Activated T-cell treated with anti-CD3 and anti-CD28 coated beads, Interleukin-2, amount 50 U/mL, for 72 hours (primary cell): ENCODE measurements at regions not wholly inside any gene's neighbourhood (a gene's known extent, or its start where the extent isn't known, plus 50 kb on each side); places are given as distances from the start of the nearest gene placed in this dataset.
"Not testable (repeated sequence)": the region's sequence is repeated elsewhere in the genome, so short reads cannot be mapped to it uniquely, and the experiment has no call there.

Experiments used
- ATAC-seq, 2 donors: fragments of 150-1000 bp; cut with Tn5 transposase; replicated peaks in 1 of 2; 2 replicates each; pipeline ENCODE4 v1.10.0; 2021; ENCODE audit warnings: moderate library complexity in 2 of 2, mild to moderate bottlenecking in 1 of 2
- DNase-seq, 2 donors: peaks; one replicate each; pipeline ENCODE4 v3.0.0; 2021 to 2022; ENCODE audit warnings: mixed read lengths in 1 of 2
- H3K27ac Mint-ChIP-seq: one replicate; pipeline ENCODE4 v1.8.0; 2022; ENCODE audit warnings: mild to moderate bottlenecking, moderate library complexity, mixed read lengths
- H3K27me3 Mint-ChIP-seq: one replicate; pipeline ENCODE4 v1.8.0; 2022; ENCODE audit warnings: low read depth, mixed read lengths
- H3K36me3 Mint-ChIP-seq, 2 donors: one replicate each; pipeline ENCODE4 v1.8.0; 2022; ENCODE audit warnings: mixed read lengths in 2 of 2, mild to moderate bottlenecking in 1 of 2; ENCODE audit not compliant: insufficient read depth in 2 of 2
- H3K4me1 Mint-ChIP-seq: one replicate; pipeline ENCODE4 v1.8.0; 2022; ENCODE audit warnings: low read depth, mixed read lengths
- H3K4me3 Mint-ChIP-seq, 2 donors: one replicate each; pipeline ENCODE4 v1.8.0; 2022; ENCODE audit warnings: mild to moderate bottlenecking in 2 of 2, mixed read lengths in 2 of 2, moderate library complexity in 2 of 2
- H3K9me3 Mint-ChIP-seq, 2 donors: one replicate each; pipeline ENCODE4 v1.8.0; 2022; ENCODE audit warnings: mixed read lengths in 2 of 2

DNA sequence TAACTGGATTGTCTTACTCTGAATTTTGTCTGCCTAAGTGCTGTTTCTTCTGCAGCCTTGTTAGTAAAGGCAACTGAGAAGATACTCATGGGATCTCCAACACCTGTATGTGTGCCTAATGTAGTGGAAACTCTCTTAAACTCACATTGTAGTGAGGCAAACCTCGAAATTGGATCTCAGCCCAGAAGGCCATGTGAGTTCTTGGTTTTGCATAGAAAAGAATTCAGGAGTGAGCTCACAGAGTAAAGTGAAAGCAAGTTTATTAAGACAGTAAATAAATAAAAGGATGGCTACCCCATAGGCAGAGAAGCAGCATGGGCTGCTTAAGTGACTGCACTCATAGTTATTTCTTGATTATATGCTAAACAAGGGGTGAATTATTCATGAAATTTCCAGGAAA, 1344.7 kb downstream of the NCAM2 start:
- Mint-ChIP-seq H3K9me3 (peaks cover 5 to 7% of the 10 kb centered on the region in 2 donors), H3K27ac (no peak overlapping the region)

DNA sequence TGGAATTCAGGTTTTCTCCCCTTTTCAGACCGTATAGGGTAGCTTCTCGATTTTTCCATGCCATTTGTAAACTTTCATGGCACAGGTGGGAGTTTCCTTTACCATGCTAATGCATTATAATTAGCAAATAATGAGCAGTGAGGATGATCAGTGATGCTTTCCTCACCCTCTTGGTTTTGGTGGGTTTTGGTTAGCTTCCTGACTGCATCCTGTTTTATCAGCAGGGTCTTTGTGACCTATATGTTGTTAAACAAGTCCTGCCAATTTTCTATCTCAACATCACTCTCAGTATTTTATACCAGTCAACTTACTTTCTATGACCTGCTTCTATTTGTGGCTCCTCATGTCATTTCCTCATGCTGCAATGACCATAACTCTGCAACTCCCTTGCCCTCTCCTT, 1345.1 kb downstream of the NCAM2 start:
- H3K36me3 Mint-ChIP-seq: no peaks in the 10 kb centered on the region
- H3K4me1 Mint-ChIP-seq: no peaks in the 10 kb centered on the region
- DNase-seq (no peak), ATAC-seq (no peak)
- H3K4me3 Mint-ChIP-seq: no peak overlapping the region
- no peak overlapping the region for H3K27ac Mint-ChIP-seq
- H3K9me3 Mint-ChIP-seq: peaks cover 7% of the 10 kb centered on the region in 2 donors
- H3K27me3 Mint-ChIP-seq: no peaks in the 10 kb centered on the region

More for the DNA sequence above, 1344.7 kb downstream of the NCAM2 start:
- no peak for DNase-seq
- no peaks in the 10 kb centered on the region for H3K27me3 Mint-ChIP-seq
- H3K36me3 Mint-ChIP-seq: no peaks in the 10 kb centered on the region
- H3K4me1 Mint-ChIP-seq: no peaks in the 10 kb centered on the region
- no peak for ATAC-seq
- no peak overlapping the region for H3K4me3 Mint-ChIP-seq

DNA sequence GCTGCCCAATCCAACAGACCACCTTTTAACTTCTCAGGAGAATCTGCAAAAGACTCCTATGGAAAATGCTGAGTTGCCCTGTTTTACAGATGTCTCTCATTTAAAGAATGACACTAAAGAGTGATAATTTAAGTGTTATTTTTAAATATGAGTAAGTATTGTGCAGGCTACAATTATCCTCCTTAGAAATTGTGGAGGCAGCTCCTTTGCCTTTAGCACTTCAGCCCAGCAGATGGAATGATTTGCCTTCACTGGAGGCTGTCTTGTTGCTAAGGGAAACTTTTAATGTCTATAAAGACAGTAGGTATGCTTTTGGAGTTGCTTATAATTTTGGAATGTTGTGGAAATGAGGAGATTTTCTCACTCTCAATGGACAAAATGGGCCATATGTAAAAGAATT, 1345.5 kb downstream of the NCAM2 start:
- peaks cover 7% of the 10 kb centered on the region in 2 donors for H3K9me3 Mint-ChIP-seq
- H3K27ac Mint-ChIP-seq: no peak overlapping the region
- DNase-seq: no peak
- H3K27me3 Mint-ChIP-seq: no peaks in the 10 kb centered on the region
- H3K36me3 Mint-ChIP-seq: no peaks in the 10 kb centered on the region
- no peak for ATAC-seq
- H3K4me3 Mint-ChIP-seq: no peak overlapping the region
- no peaks in the 10 kb centered on the region for H3K4me1 Mint-ChIP-seq

DNA sequence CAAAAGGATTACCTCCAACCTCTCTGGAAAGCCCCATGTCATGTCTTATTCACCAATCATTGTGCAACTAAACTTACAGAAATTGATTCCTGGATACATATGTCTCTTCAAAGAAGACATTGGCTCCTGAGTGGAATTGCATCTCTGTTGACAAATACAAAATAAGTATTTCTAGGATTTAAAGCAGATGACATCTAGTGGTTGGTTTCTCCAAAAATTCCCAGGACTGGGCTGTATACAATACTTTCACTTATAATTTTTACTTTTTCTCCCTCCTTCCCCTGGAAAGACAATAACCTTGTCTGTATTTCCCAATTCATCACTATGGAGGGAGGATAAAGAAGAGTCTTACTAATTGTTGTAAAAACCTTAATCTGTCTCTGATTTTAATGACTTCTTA, 1347.4 kb downstream of the NCAM2 start:
- no peaks in the 10 kb centered on the region for H3K4me1 Mint-ChIP-seq
- no peaks in the 10 kb centered on the region for H3K36me3 Mint-ChIP-seq
- DNase-seq: no peak
- H3K4me3 Mint-ChIP-seq: no peak overlapping the region
- H3K9me3 Mint-ChIP-seq: peaks cover 2 to 7% of the 10 kb centered on the region in 2 donors
- no peaks in the 10 kb centered on the region for H3K27me3 Mint-ChIP-seq
- H3K27ac Mint-ChIP-seq: no peak overlapping the region
- no peak for ATAC-seq

DNA sequence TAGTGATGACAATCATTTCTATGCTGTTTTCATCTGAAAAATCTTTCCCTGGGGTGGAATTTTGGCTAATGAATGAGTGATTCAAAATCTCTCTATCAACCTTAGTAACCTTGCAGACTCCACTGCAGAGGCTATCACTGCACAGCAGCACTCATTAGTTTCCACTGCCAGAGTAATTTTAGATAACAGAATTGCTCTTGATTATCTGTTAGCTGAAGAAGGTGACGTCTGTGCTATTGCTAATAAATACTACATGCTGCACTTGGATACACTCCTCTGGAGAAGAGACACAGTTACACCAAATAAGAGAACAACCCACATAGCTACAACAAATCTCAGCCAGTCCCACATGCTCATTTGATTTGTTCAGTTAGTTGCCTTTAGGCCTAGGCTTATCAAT, 1348.4 kb downstream of the NCAM2 start:
- no peak for DNase-seq
- H3K27ac Mint-ChIP-seq: no peak overlapping the region
- peaks cover 0 to 7% of the 10 kb centered on the region in 2 donors for H3K9me3 Mint-ChIP-seq
- no peaks in the 10 kb centered on the region for H3K27me3 Mint-ChIP-seq
- H3K4me1 Mint-ChIP-seq: no peaks in the 10 kb centered on the region
- no peak for ATAC-seq
- no peak overlapping the region for H3K4me3 Mint-ChIP-seq
- no peaks in the 10 kb centered on the region for H3K36me3 Mint-ChIP-seq

DNA sequence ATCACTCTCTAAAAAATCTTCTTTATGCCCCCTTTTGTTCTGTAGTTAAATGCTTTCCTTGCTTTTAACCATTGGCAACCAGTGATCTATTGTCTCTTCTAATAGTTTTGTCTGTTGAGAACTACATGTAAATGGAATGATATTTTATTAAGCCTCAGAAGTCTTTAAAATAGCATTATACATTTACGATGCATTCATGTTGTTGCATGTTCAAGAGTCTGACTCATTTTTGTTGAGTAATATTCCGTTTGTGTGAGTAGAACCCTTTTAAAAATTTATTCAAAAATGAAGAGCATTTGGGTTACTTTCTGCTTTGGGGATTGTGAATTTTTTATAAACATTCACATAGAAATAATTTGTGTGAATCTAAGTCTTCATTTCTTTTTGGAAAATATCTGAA, 1352.9 kb downstream of the NCAM2 start:
- no peaks in the 10 kb centered on the region for H3K4me1 Mint-ChIP-seq
- H3K36me3 Mint-ChIP-seq: no peaks in the 10 kb centered on the region
- ATAC-seq (no peak), DNase-seq (no peak)
- H3K27me3 Mint-ChIP-seq: no peaks in the 10 kb centered on the region
- no peak overlapping the region for H3K27ac Mint-ChIP-seq
- H3K9me3 Mint-ChIP-seq: peaks cover 0 to 3% of the 10 kb centered on the region in 2 donors
- no peak overlapping the region for H3K4me3 Mint-ChIP-seq

DNA sequence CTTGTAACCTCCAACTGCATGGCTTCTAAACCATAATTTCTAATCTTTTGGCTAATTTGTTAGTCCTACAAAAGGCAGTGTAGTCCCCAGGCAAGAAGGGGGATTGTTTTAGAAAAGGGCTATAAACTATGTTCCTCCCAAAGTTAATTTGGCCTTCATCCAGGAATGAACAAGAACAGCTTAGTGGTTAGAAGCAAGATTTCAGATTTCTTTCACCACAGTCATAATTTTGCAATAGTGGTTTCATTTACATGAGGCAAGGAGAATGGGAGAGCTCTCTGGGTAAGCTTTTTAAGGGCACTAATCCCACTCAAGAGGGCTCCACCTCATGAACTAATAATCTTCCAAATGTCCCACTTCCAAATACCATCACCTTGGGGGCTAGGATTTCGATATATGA, 1353.9 kb downstream of the NCAM2 start:
- ATAC-seq: no peak
- no peaks in the 10 kb centered on the region for H3K36me3 Mint-ChIP-seq
- no peaks in the 10 kb centered on the region for H3K4me1 Mint-ChIP-seq
- no peak overlapping the region for H3K4me3 Mint-ChIP-seq
- no peak overlapping the region for H3K27ac Mint-ChIP-seq
- peaks cover 0 to 3% of the 10 kb centered on the region in 2 donors for H3K9me3 Mint-ChIP-seq
- no peak for DNase-seq
- no peaks in the 10 kb centered on the region for H3K27me3 Mint-ChIP-seq

DNA sequence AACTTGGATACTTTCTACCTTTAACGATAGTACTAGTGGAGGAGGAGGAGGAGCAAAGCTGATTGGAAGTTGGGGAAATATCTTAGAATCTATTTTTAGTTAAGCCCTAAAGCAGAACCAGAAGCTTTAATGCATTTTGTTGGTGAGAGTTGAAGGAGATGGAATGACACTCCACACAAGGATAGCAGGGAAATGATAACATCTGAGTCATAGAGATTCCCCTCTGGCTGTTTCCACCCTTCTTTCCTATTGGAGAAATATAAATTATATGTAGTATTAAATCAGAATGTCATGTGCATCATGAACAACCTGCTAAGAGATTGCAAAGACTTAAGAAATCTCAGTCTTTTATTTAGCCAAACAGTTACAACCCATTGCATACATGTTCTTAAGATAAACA, 1357.7 kb downstream of the NCAM2 start:
- Mint-ChIP-seq H3K36me3 (no peaks in the 10 kb centered on the region), H3K9me3 (no peaks in the 10 kb centered on the region), H3K4me3 (no peak overlapping the region), H3K27me3 (no peaks in the 10 kb centered on the region), H3K27ac (no peak overlapping the region), H3K4me1 (no peaks in the 10 kb centered on the region)
- no peak for DNase-seq
- ATAC-seq: no peak

DNA sequence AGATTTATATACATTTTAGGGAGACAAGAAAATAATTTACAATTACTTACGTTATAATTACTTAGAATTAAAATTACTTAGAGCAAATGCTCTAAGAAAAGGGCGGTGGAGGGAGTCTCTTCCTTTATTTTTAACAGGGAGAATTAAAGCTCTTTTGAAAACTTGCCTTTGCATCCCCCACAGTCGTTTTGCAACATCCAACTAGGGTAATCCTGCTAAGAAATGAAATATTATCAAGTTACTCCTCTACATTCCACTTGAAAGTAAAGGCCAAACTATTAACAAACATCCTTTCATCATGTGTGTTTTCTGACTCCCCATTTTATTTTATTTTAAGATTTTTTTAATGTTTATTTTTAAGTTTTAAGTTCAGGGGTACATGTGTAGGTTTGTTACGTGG, 1358.5 kb downstream of the NCAM2 start:
- no peak overlapping the region for H3K4me3 Mint-ChIP-seq
- DNase-seq (no peak), ATAC-seq (no peak)
- H3K9me3 Mint-ChIP-seq: no peaks in the 10 kb centered on the region
- H3K27ac Mint-ChIP-seq: no peak overlapping the region
- H3K4me1 Mint-ChIP-seq: no peaks in the 10 kb centered on the region
- no peaks in the 10 kb centered on the region for H3K36me3 Mint-ChIP-seq
- H3K27me3 Mint-ChIP-seq: no peaks in the 10 kb centered on the region

DNA sequence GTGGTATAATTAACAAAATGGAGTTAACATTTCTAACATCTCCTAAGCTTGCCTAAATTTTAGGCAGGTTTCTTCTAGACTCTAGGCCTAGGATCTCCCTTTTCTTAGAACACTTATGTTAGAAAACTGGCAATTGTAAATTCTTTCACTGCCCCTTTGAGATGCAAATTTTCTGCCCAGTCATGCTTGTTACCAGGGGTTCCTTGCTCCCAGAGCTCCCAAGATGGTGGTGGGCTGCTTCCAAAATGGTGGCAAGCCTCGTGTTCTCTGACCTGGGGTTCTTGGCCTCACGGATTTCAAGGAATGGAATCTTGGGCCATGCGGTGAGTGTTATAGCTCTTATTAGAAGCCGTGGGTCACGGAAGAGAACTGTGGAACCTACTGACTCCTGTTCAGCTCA, 1361.4 kb downstream of the NCAM2 start:
- not testable (repeated sequence) for H3K27me3 Mint-ChIP-seq, H3K4me1 Mint-ChIP-seq, H3K9me3 Mint-ChIP-seq, H3K4me3 Mint-ChIP-seq, H3K36me3 Mint-ChIP-seq, ATAC-seq, H3K27ac Mint-ChIP-seq, DNase-seq

DNA sequence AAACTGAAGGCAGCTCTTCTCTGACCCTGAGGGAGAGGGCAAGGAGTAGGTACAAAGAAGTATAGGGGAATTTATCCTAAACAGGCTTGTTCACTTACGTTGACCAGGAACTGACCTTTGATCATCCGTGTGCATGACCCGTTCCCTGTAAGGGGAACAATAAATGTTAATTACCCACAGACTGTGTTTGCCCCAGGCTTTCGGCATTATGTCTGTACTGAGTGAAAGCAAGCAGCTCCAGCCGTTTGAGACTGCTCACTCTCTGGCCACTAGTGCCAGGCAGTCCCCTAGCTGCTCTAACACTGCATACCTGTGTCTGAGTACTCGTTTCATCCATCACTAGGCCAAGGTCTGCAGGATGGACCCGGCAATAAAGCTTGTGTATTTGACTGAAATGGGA, 1365.3 kb downstream of the NCAM2 start:
- no peaks in the 10 kb centered on the region for H3K9me3 Mint-ChIP-seq
- H3K27me3 Mint-ChIP-seq: no peaks in the 10 kb centered on the region
- H3K4me3 Mint-ChIP-seq: no peak overlapping the region
- H3K4me1 Mint-ChIP-seq: no peaks in the 10 kb centered on the region
- H3K27ac Mint-ChIP-seq: no peak overlapping the region
- H3K36me3 Mint-ChIP-seq: no peaks in the 10 kb centered on the region
- ATAC-seq (no peak), DNase-seq (no peak)

DNA sequence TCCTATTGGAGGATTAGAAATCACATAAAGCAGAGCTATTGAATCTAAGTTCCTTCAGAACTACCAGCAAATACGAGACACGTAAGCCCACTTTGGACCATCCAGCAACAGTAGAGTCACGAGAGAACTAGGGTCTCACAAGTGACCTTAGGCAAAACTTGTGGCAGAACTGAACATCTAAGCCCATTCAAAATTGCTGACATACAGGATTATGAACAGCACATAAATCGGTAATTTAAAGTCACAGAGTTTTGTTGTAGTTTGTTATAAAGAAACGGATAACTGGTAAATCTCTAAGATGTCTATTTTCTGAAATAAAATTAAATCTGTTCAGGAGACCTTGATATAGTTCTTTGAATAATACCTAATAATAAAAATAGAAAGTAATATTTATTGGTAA, 1366.0 kb downstream of the NCAM2 start:
- no peaks in the 10 kb centered on the region for H3K27me3 Mint-ChIP-seq
- DNase-seq (no peak), ATAC-seq (no peak)
- H3K4me1 Mint-ChIP-seq: no peaks in the 10 kb centered on the region
- no peaks in the 10 kb centered on the region for H3K9me3 Mint-ChIP-seq
- H3K27ac Mint-ChIP-seq: no peak overlapping the region
- no peaks in the 10 kb centered on the region for H3K36me3 Mint-ChIP-seq
- no peak overlapping the region for H3K4me3 Mint-ChIP-seq

DNA sequence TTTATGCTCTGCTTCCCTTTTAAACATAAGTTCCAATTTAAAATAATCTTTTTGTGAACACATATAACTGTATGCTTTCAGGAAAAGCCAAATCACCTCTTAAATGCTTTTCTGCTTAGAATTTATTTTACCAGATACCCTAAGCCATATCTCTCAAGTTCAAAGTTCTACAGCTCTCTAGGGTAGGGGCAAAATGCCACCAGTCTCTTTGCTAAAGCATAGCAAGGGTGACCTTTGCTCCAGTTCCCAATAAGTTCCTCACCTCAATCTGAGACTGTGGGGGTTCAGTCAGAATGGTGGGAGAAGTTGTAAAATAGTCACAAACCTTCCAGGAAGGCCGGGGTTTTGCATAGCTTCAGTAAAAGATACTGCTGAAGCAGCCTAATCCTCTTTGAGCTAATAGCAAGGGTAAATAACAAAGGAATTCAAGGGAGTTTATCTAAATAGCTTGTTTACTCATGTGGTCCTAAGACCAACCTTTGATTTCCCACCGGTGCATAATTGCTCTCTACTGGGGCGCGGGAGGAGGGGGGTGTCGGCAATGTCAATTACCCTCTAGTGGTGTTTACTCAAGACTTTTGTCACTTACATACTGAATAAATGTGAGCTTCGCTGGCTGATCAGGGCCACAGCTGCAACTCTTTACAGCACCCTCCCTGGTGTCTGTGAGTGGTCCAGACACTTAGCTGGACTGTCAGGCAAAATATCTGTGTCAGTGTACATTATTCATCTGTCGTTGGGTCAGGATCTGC, 1376.2 kb downstream of the NCAM2 start:
- H3K27ac Mint-ChIP-seq: no peak overlapping the region
- H3K36me3 Mint-ChIP-seq: no peaks in the 10 kb centered on the region
- no peaks in the 10 kb centered on the region for H3K4me1 Mint-ChIP-seq
- no peak for ATAC-seq
- H3K27me3 Mint-ChIP-seq: no peaks in the 10 kb centered on the region
- H3K9me3 Mint-ChIP-seq: peaks cover 0 to 3% of the 10 kb centered on the region in 2 donors
- no peak for DNase-seq
- no peak overlapping the region for H3K4me3 Mint-ChIP-seq

DNA sequence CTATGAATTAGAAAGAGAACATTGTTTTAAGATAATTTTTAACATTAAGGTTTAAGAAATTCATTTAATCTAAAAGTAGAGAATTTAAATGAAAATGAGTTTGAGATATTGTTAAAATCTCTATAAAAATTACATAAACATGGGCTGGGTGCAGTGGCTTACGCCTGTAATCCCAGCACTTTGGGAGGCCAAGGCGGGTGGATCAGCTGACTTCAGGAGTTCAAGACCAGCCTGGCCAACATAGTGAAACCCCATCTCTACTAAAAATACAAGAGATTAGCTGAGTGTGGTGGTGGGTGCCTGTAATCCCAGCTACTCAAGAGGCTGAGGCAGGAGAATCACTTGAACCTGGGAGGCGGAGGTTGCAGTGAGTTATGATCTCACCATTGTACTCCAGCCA, 1379.6 kb downstream of the NCAM2 start:
- not testable (repeated sequence) for H3K9me3 Mint-ChIP-seq, H3K4me3 Mint-ChIP-seq, H3K27ac Mint-ChIP-seq, H3K4me1 Mint-ChIP-seq, DNase-seq, ATAC-seq, H3K36me3 Mint-ChIP-seq, H3K27me3 Mint-ChIP-seq
